GF-D8 (cell line): ENCODE measurements at regions not wholly inside any gene's neighbourhood (a gene's known extent, or its start where the extent isn't known, plus 50 kb on each side); places are given as distances from the start of the nearest gene placed in this dataset.
"Not testable (repeated sequence)": the region's sequence is repeated elsewhere in the genome, so short reads cannot be mapped to it uniquely, and the experiment has no call there.

Experiments used
- DNase-seq: peaks from one replicate; lab custom pipeline; 2025; lab: John Stamatoyannopoulos, UW

DNA sequence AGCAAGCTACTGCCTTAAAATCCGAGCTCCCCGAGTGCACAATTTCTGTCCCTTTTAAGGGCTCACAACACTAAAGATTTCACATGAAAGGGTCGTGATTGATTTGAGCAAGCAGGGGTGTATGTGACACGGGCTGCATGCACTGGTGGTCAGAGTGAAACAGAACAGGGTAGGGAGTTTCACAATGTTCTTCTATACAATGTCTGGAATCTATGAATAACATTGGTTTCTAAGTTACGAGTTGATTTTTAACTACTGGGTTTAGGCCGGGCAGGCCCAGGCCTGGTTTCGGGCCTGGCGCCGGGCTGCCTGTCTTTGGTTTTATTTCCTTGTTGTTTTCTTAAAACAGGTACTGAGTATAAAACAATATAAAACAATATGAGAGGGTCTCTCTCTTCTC lies 199.9 kb upstream of the CHORDC1 start:
- DNase-seq: not testable (repeated sequence)

DNA sequence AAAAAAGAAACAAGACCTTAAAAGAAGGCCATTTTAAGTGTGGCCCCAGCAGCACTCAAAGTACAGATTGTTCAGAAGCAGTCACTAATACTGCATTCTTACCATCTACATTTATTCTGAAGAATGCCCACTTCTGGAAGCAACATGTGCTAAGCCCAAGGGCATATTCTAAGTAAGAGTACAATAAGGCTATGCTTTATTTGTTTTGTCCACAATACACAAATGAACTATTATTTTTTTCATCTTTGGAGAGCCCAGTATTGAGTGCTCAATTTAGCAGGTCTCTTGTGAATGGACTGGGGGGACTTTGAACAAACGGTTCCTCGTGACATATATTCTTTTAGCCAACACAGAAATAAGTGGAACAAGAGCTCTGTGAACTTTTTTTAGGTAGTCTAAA lies 191.4 kb upstream of the CHORDC1 start:
- no peak for DNase-seq

DNA sequence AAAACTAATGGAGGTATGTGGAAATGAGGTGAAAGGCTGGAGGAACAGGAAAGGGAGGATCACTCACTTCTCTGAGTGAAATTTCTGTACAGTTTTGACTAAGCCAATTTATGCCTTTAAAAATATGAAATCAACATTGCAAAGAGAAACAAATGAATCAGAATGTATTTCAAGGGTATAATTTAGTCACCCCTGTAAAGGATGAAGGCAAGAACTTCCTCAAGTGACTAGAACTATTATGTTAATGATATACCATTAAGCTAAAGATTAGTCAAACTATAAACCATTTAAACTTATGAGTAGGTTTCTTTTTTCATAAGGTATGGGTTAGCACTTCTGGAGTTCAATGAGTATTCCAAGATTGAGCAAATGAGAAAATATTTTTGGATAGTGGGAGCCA lies 184.5 kb upstream of the CHORDC1 start:
- DNase-seq: no peak

DNA sequence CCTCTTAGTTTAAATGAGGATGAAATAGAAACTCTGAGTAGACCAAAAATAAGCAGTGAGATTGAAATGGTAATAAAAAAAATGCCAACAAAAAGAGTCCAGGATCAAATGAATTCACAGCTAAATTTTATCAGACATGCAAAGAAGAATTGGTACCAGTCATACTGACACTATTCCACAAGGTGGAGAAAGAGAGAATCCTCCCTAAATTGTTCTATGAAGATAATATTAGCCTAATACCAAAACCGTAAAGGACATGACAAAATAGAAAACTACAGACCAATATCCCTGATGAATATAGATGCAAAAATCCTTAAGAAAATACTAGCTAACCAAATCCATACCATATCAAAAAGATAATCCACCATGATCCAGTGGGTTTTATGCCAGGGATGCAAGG lies 169.8 kb upstream of the CHORDC1 start:
- no peak for DNase-seq

DNA sequence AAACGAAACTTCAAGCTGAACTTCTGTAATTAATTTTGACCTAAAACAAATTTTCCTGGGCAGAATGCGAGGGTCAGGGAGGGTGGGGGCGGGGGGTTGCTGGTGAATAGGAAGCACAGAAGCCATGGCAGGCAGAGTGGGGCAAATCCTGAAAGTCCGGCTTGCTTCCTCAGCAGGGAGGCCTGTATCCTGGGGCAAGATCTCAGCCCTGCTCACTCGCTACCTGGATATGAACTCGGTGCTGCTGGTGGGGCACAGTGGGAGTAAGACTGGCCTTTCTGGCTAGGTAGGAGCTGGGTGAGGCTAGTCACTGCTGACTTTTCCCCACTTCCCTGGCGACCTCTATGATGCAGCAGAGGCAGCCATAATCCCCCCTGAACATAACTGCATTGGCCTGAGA lies 168.9 kb upstream of the CHORDC1 start:
- DNase-seq: no peak

DNA sequence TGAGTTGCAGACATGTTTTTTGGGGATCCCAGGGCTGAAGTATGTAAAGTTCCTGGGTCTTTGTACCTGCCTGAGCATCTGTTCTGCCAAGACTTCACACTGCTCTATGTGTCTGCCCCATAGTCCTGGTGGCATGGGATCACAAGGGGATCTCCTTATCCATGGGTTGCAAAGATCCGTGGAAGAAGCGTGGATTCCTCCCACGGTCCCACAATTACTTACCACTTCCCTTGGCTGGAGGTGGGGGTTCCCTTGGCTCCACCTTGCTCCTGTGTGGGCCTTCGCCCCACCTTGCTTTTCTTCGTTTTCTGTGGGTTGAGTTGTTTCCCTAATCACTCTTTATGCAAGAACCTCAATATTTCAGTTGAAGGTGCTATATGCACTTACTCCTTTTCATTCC lies 157.4 kb upstream of the CHORDC1 start:
- no peak for DNase-seq

DNA sequence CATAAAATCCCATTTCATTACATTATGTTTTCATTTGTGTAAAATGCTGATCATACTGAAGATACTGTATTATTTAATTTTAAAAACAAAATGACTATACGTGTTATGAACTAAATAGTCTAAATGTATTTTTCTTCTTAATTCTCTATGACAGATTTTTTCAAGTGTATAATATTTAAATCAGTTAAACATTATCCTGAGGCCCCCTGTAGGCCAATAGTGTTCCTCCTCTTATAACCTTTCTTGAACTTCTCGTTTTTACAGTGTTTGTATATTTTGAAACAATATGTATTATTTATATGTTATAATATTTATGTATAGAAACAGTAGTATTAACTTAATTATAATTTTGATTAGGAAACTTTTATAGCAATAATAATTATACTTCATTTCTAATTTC lies 151.1 kb upstream of the CHORDC1 start:
- DNase-seq: no peak

DNA sequence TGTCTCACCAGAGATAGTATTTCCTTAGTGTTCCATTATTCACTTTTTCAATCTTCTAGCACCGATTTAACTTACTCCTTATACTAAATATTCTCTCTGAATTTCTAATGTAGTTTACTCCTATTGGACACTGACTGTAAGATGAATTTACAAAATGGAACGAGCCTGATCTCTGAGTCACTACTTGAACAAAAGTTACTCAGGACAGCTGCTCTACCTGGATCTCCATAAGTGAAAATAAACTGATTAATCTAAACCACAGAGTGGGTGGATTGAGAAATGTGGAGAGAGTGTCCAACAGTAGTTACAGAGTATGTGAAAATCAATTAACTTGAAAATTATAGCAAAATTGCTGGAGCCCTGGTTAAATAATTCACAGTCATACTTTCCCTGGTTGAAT lies 141.7 kb upstream of the CHORDC1 start:
- DNase-seq: no peak

DNA sequence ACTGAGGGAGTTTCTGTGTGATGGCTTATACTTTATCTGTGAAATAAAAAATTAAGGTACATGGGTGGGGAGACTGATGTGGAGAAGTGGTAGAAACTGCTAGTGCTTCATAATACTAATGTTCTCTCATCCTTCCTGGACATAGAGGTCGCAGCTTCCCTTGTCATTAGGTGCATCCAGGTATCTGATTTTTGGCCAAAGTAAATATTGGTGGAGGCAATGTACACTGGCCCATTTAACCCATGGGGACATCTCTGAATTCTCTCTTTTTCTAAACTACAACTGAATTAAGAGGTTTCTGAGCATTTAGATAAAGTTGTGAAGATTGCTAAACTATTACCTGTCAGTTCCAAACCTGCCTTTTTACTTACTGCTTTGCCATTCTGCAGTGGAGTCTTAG lies 140.9 kb upstream of the CHORDC1 start:
- DNase-seq: no peak

DNA sequence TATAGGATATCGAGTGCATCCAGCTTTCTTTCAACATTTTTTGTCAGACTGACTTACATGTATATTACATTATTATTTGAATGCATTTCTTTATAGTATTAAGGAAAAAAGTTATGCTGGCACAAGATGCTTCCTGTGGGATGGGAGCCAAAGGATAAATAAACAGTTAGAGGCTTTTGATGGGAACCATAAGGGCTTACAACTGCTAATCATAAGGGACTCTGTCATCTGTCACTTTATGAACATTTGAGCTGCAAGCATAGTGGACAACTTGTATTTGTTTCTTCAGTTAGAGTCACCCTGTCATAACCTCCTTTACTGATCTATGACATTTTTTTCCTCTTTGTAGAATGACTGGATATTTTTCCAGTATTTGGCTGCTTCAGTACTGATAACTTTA lies 132.4 kb upstream of the CHORDC1 start:
- no peak for DNase-seq

DNA sequence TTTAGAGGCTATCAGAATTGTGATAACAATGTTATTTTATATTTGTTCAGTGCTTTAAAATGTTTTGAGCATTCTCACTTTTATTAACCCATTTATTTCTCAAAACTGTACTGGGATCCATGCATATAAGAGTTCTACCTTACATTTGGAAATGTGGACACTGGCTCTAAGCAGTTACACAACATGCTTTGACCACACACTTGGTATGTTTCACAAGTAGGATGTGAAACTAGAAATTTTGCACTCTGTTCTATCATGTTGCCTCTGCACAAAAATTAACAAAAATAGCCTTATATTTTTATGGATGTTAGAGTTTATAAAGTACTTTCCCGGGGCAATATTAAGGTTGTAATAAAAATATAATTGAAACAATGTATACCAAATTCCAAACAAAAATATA lies 126.9 kb upstream of the CHORDC1 start:
- DNase-seq: no peak

DNA sequence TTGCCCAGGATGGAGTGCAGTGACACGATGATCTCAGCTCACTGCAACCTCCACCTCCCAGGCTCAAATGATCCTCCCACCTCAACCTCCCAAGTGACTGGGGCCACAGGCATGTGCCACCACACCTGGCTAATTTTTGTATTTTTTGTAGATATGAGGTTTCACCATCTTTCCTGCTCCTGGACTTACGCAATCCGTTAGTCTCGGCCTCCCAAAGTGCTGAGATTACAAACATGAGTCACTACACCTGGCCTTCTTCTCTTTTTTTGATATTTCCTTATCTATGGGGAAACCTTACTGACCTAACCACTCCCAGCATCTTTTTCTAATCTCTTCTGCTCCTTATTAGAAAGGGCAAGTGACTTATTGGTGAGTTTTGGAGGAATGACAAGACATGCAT lies 121.7 kb upstream of the CHORDC1 start:
- DNase-seq: no peak

DNA sequence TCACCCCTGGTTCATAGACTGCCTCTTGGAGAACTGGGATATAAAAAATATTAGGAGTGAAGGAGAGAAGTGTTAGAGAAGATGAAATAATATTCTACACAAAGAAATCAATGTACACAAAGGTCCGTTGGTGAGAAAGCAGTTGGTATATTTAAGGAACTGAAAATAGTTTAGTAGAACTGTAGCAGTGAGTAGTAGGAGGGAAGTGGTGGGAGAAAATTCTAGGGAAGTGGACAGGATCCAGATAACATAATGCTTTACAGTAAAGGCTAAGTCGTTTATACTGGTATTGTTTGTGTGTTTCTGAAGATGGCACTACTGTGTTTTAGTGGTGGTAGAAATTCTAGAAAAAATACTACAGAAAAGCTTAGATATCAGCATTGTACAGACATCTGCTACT lies 120.8 kb upstream of the CHORDC1 start:
- DNase-seq: no peak

DNA sequence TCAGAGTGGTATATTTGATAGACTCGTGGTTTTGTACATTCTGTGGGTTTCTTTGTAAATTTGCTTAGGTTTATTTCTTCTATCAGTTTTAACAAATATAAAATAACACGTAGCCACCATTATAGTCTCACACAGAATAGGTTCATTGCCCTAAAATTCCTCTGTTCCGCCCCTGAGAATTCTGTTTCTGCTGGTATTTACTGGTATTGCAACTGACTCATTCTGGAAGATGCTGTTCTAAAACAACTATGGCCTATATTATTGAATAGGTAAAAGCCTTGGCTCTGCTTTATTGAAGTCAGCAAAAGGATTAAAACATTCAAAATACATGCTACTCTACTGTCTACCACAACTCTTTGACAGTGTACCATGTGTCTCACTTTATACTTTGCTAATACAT lies 119.1 kb upstream of the CHORDC1 start:
- no peak for DNase-seq

DNA sequence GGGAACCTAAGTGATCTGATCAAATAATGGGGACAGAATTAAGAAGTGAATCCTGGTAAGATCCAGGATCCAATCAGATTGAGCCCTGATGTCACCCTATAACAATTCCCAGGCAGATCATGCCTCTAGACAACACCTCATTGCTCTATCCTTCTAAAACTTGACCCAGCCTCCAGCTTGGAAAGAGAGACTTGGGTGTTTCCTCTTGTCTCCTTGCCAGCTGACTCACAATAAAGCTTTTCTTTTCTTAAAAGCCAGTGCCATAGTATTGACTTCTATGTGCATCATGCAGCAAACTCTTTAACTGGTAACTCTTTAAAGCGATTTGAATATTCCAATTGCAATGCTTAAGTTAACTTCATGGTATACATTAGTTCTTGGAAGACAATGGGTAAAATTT lies 109.6 kb upstream of the CHORDC1 start:
- DNase-seq: no peak

DNA sequence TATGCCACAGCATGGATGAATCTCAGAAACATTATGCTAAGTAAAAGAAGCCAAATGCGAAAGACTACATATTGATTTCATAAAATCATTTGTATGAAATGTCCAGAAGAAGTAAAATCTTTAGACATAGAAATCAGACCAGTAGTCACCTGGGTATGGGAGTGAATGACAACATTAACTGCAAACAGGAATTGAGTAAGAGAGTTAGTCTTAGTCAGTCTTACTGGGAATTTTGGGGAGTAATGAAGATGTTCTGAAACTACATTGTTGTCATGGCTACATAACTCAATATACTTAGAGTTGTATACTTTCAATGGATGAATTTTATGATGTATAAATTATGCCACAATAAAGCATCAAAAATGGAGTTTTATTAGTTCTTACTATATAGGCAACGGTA lies 107.8 kb upstream of the CHORDC1 start:
- DNase-seq: no peak

DNA sequence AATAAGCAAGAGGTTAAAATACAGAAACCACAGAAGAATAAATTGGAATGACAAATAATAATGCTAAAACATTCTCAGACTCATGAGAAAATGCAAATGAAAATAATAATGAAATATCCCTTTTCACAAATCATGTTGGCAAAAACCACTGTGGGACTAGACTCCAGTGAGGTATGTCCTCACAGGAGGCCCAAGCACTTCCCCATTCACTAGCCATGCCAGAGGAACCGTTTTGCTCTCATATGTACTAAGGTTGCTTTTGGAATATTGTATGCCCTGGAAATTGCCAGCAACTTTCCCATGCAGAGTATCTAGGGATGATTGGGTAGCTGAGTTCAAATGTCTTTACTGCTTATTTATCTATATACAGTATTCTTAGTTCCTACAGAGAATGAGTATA lies 106.2 kb upstream of the CHORDC1 start:
- DNase-seq: no peak

DNA sequence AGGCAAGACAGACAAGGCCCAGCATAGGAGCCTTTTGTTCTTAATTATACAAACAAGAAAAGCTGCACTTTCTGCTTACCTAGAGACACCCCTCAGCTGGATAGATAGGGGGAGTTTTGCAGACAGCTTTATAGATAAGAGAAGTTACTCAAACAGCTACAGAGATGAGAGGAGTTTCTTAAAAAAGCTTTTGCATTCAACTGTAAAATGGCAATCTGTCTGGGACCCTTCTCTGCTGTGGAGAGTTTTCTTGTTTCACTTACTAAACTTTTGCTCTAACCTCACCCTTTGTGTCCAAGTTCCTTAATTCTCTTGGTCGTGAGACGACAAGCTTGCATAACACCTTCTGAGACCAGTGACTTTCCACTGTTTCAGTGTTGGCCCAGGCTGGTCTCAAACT lies 103.8 kb upstream of the CHORDC1 start:
- no peak for DNase-seq

DNA sequence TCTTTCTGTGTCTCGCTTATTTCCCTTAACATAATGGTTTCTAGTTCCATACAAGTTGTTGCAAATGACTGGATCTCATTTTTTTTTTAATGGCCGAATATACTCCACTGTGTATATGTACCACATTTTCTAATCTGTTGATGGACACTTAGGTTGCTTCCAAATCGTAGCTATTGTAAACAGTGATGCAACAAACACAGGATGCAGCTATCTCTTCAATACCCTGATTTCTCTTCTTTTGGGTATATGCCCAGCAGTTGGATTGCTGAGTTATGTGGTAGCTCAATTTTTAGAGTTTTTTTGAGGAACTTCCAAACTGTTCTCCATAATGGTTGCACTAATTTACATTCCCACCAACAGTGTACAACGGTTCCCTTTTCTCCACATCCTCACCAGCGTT lies 100.4 kb upstream of the CHORDC1 start:
- no peak for DNase-seq

DNA sequence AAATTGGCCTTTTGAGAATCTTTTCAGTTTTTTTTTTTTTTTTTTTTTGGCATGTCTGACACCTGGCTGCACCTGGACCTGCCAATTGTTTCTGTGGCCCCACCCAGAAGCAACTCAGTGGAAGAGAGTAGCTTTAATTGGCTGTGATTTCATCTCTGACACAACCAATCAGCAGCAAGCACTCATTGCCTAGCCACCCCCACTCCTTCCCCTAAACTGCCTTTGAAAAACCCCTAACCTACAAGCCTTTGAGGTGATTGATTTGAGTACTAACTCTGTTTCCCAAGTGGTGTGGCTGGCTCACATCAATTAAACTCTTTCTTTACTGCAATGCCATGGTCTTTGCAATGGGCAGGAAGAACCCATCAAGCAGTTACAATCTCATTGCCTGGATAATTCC lies 98.2 kb upstream of the CHORDC1 start:
- DNase-seq: no peak

DNA sequence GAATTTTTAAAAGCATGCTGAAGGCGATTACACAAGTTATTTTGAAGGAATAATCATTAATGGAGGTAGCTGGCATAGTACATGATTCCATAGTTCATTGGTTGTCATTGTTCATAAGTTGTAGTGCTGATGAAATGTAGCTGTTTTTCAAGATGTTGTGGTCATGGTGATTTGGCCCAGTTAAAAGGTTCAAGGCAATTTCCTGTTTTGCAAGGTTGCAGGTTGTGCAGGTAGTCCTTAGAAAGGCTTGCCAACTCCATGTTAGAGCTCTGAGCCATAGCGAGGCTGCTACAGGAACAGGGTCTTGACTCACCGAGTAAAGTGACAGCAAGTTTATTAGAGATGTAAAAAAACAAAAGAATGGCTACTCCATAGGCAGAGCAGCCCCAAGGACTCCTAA lies 95.8 kb upstream of the CHORDC1 start:
- DNase-seq: no peak

DNA sequence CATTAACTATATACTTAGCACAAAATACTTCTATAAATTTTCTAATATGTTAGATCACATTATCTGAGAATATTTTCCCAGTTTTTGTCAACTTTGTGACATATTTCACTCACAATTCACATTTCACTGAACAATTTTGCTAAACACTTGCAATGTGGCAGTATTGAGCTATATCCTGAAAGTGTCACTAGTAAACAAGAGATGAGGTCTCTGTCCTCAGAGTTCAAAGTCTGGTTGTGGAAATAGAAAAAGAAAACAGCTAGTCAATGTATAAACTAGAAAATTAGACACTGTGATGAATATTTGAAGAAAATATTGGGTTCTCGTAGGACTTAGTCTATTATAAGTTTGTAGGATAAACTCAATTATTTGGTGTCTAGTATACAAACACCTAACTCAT lies 87.4 kb upstream of the CHORDC1 start:
- DNase-seq: no peak

DNA sequence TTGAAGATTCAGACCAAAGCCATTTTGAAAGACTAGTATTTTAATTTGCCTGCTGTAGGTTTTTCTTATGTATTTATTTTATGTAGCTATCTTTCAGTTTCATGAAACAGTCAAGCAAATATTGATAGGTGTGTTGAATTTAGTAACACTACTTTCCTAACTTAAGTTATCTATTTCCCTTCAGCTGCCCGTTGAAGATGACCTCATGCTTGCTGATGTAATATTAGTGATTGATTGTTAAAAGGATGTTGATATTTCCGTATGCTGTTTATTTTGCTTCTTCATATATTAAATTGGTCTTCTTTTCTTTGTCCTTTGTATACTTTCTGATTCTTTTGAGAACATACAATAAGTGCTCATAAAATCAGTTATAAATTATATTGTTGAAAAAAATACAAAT lies 86.8 kb upstream of the CHORDC1 start:
- no peak for DNase-seq

DNA sequence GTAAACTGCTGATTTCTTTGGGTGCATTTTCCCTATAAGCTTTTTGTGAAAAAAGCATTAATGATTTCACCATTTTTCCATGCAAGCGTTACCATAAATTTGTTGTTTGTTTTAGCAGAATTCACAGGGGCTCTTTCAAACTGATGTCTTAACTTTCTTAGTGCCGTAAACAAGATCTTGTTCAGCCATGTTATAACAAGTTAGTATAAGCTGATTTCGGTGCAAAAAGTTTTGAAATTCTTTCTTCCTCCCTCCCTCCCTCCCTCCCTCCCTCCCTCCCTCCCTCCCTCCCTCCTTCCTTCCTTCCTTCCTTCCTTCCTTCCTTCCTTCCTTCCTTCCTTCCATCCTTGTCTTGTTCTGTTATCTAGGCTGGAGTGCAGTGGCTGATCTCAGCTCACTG lies 71.7 kb upstream of the CHORDC1 start:
- DNase-seq: no peak

DNA sequence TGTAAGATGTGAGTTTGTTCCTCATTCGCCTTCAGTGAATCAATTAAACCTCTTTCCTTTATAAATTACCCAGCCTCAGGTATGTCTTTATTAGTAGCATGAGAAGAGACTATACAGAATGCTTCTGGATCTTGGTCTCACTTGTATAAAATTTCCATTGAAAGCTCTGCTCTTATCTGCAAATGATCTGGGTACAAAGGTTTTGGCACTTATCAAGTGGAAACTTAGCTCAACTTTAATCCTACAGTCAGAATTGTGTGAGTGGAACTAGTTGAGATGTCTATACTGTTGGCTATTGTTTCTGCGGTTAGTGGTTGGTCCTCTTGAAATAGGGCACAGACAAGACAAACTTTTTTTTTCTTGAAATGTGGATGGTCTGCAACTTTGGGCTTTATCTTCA lies 71.2 kb upstream of the CHORDC1 start:
- DNase-seq: no peak
